ENCODE measurements at regions not wholly inside any gene's neighbourhood (a gene's known extent, or its start where the extent isn't known, plus 50 kb on each side); places are given as distances from the start of the nearest gene placed in this dataset.

DNA sequence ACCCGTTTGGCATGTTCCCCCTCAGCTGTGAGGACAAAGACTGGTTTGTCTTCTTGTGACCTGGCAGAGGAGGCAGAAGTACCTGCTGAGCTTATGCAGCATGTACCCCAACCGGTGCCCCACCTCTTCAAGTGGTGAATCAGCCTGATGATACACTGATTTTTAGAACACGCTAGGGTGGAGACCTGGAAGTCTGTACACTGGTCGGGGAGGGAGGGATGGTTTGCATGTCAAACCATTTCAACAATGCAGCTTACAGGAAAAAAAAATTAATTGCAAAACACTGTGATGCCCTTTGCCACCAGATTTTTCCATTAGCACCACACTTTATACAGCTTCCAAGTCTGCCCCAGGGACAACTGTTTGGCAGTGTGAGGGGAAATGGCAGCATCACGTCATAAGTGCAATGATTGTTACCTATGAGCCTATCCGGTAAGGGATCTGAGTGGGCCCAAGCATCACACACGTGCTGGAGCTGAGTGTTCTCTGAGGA lies 155.1 kb upstream of the DMRT1 start:
- no peak for DNase-seq (ENCODE audit: low read depth, low spot score)
- CTCF ChIA-PET = interaction anchor here (1.8 to 3.1 kb wide), 3 partner anchors 8 to 71 kb away, joined by 7 to 15 read pairs (median 14); no protein-coding TSS in a partner anchor
- POLR2A ChIA-PET = interaction anchor here (1.2 kb wide), 1 partner anchor 21 kb away, joined by 4 read pairs; no protein-coding TSS in a partner anchor
- no peak overlapping the region for H3K4me3 ChIP-seq (ENCODE audit: low read depth, low read length)
- TF ChIP-seq, protein P1, sequence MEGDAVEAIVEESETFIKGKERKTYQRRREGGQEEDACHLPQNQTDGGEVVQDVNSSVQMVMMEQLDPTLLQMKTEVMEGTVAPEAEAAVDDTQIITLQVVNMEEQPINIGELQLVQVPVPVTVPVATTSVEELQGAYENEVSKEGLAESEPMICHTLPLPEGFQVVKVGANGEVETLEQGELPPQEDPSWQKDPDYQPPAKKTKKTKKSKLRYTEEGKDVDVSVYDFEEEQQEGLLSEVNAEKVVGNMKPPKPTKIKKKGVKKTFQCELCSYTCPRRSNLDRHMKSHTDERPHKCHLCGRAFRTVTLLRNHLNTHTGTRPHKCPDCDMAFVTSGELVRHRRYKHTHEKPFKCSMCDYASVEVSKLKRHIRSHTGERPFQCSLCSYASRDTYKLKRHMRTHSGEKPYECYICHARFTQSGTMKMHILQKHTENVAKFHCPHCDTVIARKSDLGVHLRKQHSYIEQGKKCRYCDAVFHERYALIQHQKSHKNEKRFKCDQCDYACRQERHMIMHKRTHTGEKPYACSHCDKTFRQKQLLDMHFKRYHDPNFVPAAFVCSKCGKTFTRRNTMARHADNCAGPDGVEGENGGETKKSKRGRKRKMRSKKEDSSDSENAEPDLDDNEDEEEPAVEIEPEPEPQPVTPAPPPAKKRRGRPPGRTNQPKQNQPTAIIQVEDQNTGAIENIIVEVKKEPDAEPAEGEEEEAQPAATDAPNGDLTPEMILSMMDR (IDR thresholded peaks at IDR 0.05; ENCODE audit: insufficient read depth, low read length, missing control alignments) = no peak

DNA sequence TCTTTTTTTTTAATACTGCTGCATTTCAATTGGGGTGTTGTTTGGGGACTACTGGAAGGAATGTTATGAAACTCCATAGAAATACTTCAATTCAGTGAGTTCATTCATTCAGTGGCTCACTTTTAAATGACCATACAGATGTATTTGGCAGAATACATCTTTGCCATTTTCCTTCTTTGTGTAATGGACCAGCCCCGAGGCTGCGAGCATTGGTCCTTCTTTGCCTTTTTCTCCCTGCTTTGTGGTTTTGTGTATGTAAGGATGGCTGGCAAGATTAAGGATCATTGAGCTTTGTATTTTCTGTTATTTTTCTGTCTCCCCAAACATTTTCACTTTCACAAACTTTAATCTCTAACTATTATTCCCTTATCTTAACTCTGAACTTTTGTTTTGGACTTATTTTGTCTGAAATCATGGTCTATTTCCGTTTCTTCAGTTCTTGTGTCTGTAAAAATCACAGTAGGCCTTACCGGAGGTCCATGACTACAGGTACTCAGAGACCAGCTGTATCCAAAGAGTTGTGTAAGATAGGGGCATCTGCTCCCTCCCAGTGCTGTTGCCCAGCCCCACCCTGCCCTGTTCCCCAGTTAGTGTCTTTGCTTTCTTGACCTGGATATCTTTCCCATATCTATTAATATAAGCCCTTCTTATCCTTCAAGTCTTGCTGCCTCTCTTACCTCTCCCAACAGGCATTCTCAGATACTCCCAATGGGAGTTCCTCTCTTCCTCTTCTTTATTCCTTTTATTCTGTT lies 154.3 kb upstream of the DMRT1 start:
- CTCF ChIA-PET = interaction anchor here (1.8 to 2.7 kb wide), 2 partner anchors 10 to 70 kb away, joined by 7 to 15 read pairs; no protein-coding TSS in a partner anchor
- POLR2A ChIA-PET = no interaction called here
- DNase-seq (ENCODE audit: low read depth, low spot score) = no peak
- H3K4me3 ChIP-seq (ENCODE audit: low read depth, low read length) = no peak overlapping the region
- TF ChIP-seq, protein P1 (IDR thresholded peaks at IDR 0.05; ENCODE audit: insufficient read depth, low read length, missing control alignments) = no peak

DNA sequence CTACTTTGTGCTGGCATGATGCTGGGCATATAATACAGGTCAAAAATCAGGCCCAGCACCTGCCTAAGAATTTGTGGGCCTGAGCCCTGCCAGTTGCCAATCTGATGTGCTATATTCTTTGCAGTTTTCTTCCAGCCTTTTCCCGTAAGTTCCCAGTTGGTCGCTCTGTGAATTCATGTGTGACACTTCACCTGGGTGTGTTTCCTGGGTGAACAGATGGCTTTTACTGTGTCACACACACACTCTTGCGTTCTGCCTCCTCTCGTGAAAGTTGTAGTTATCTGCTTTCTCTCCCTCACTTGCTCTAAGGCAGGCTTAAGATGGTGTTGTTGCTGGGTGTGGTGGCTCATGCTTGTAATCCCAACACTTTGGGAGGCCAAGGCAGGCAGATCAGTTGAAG lies 153.5 kb upstream of the DMRT1 start:
- no peak overlapping the region for H3K4me3 ChIP-seq (ENCODE audit: low read depth, low read length)
- POLR2A ChIA-PET = no interaction called here
- TF ChIP-seq, protein P1 (IDR thresholded peaks at IDR 0.05; ENCODE audit: insufficient read depth, low read length, missing control alignments) = no peak
- DNase-seq (ENCODE audit: low read depth, low spot score) = no peak
- CTCF ChIA-PET = no interaction called here

DNA sequence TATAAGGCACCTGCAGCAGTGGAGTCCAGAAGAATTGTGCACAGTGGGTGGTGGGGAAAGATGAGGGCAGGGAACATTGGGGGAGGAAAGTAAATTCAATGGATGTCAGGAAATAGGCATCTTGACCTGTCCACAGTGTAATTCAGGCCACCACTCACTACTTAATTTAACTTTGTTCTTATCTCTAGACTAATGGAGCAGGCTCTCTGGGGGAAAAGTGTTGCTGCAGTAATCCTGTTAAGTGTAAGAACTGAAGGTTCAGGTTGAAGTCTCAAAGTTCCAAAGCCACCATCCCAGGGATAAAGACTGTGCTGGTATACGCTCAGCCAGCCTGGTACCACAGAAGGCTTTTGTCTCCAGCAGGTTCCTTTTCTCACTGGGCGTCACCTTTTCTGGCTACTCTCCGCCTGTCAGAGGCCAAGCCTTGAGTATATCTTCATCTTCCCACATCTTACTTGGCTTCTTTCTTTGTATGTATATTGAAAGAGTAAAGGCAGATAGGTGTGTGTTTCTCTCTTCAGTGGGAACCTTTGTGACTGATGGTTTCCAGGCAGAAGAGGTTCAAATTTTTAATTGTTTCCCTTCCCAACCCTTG lies 150.9 kb upstream of the DMRT1 start:
- ChIA-PET CTCF (interaction anchor here (0.7 kb wide), 1 partner anchor 64 kb away, joined by 3 read pairs; no protein-coding TSS in a partner anchor), POLR2A (no interaction called here)
- H3K4me3 ChIP-seq (ENCODE audit: low read depth, low read length) = no peak overlapping the region
- DNase-seq (ENCODE audit: low read depth, low spot score) = no peak
- TF ChIP-seq, protein P1 (IDR thresholded peaks at IDR 0.05; ENCODE audit: insufficient read depth, low read length, missing control alignments) = no peak

DNA sequence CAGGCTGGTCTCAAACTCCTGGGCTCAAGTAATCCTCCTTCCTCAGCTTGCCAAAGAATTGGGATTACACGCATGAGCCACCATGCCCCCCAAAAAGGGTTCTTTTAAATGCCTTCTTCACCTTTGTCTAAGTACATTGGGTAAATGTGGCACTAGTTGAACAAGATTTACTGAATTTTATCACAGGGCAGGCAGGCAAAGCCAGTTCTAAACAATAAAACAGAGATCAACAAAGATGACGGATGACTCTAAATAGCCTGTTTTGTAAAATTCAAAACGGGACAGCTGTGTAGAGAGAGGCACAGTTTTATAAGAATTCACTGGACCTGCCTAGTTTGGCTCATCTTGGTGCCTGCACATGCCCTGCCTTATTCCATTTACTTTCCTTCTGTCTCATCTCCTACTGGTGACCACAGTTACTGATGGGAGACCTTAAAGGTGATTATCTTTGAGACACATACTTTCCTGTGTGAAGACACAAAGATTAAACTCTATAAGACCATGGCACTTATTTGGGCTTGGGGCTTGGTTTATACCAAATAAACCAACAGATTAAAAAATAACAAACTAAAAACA lies 149.6 kb upstream of the DMRT1 start:
- ChIA-PET CTCF (interaction anchor here (0.6 to 2.6 kb wide), 2 partner anchors 11 to 65 kb away, joined by 3 to 10 read pairs; no protein-coding TSS in a partner anchor), POLR2A (interaction anchor here (0.6 to 3.1 kb wide), 2 partner anchors 15 to 109 kb away, joined by 3 to 11 read pairs; no protein-coding TSS in a partner anchor)
- DNase-seq (ENCODE audit: low read depth, low spot score) = no peak
- H3K4me3 ChIP-seq (ENCODE audit: low read depth, low read length) = no peak overlapping the region
- TF ChIP-seq, protein P1 (IDR thresholded peaks at IDR 0.05; ENCODE audit: insufficient read depth, low read length, missing control alignments) = no peak
